HCEC 1CT (cell line): ENCODE measurements at regions not wholly inside any gene's neighbourhood (a gene's known extent, or its start where the extent isn't known, plus 50 kb on each side); places are given as distances from the start of the nearest gene placed in this dataset.
A peak's percentile ranks its signal among the peaks of the same experiment; 100 is the strongest.

Source experiments
- DNase-seq: peaks from one replicate; pipeline ENCODE4 v3.0.0-alpha.2; 2017

DNA sequence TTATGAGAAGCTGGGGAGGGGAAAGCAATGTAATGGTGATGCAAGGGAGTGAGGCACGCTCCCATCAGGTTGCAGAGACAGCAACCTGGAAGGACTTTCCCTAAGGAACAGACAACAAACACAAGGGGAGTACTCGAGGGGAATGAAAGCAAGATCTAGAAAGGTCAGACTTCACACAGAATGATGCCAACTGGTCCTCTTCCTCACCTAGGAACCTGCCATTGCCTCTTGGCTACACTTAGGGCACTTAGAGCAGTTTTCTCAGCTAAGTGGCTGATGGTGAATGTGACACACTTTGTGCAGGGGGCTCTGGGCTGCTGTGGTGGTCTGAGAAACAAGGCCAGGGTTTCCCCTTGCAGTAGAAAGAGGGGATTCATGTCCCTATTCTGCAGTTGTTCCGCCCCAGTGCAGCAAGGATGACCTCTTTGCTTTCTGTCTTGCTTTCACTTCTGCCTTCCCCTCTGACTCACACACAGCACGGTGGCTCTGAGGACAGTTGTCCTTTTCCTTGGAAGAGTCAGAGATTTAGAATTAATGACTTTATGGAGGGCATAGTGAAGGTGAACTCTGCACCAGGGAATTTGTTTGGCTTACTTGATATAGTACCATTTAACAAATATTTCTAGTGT lies 394.0 kb upstream of the KLF4 start:
- DNase-seq, result no peak

DNA sequence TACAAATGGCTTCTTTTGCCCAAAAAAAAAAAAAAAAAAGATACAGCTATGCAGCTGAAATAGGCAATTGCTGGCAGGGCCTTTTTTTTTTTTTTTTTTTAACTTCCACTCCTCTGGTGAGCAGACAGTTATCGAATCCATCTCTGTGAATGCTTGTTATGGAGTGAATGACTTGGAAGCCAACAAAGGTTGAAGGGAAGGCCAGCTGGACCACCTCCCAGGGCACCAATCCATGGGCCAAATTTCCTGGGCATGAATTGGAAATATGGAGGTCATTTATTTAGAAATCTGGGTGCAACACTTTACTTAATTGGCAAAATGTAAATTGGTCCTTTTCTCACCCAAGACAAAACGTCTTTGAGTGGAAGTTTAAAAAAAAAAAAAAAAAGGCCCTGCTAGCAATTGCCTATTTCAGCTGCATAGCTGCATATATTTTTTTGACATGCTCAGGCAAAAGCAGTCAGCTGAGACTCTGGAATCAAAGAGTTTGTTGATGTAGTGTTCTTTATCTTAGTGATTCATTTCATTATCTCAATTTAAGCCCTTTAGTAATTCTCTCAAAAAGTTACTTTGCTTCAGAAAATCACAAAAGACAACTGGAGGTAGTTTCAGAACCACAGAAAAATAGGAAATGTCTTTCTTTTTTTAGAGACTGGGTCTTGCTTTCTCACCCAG lies 392.2 kb upstream of the KLF4 start:
- DNase-seq, result no peak

DNA sequence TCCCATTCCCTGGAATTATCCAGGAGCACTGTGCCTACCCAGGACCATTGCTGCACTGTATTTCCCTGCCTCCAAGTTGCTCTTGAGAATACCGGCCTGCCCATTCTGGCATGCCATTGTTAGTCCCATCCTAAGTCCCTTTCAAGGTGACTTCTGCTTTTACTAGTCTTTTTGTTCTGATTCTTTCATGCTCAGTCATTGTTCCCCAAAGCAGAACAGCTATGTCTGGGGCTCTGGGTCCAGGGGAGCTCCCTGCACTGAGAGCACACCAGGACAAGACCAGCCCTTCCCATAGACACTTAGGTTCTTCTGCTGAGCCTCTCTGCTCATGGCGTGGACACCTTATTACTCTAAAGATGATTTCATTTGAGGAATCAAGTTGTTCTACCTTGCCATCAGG lies 388.9 kb upstream of the KLF4 start:
- no peak for DNase-seq

DNA sequence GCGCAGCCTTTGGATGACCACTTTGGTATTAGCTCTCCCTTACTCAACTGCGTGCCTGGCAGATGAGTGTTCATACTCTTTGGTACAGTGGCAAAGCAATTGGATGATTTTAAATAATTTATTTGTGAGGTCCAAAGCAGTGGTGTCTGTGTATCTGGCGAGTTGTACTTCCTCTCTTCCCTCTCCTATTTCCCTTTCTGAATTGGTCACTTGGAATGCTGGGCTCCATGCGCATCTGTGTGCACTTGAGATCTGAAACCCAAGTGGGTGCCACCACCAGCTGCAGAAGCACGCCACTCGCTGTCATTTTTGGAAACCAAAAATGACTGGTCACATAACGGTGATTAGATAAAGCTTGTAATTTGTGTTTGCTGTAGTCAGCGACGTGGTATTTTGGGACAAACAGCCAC lies 386.0 kb upstream of the KLF4 start:
- DNase-seq, result peak; percentile 18

DNA sequence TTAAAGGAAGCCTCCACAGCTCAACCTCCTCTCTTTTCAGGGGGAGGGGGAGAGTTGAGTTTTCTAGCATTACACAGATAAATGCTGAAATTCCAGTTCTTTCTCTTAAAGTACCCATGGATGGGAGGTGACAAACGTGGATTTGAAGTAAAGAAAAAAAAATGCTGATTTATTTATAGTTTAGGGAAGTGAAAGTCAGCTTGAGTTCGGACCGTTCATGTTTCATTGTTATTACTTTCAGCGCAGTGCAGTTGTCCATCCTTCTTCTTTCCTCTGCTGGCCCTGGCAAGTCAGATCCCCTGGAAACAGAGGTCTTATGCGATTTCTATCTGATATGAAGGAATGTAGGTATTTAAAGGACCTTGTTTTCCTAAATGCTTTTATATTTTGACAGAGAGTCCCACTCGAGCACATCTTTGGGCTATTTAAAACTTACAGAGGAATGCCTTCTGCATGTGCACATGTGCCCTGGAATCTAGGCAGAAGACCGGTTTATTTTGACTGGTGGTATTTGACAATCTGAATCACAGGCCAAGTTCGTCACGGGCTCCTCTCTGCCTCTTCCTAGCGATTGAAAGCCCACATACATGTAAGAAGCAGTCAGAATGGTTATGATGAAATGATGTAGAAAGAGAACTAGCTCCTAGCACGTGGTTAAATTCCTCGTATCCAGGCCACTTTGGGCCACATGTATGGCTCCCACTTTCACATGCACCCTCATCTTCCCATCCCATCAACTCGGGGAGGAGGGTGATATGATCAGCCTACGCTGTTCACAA lies 385.2 kb upstream of the KLF4 start:
- DNase-seq, result no peak

DNA sequence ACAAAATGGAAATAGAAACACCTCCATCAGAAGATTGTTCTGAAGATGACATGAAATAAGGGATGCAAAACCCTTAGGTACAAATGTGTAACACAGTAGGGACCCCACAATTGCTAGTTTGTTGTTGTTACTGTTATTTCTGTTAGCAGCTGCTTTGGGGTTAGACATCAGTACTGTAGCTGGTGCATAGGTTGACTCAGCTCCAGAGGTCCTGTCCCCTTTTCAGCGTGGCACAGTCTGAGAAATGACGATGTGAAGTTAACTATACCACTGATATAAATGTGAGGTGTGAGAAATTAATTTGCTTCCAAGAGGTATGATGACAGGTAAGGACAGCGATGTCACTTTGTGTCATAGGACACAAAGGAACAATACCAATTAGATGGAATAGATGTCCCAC lies 384.6 kb upstream of the KLF4 start:
- DNase-seq, result no peak

DNA sequence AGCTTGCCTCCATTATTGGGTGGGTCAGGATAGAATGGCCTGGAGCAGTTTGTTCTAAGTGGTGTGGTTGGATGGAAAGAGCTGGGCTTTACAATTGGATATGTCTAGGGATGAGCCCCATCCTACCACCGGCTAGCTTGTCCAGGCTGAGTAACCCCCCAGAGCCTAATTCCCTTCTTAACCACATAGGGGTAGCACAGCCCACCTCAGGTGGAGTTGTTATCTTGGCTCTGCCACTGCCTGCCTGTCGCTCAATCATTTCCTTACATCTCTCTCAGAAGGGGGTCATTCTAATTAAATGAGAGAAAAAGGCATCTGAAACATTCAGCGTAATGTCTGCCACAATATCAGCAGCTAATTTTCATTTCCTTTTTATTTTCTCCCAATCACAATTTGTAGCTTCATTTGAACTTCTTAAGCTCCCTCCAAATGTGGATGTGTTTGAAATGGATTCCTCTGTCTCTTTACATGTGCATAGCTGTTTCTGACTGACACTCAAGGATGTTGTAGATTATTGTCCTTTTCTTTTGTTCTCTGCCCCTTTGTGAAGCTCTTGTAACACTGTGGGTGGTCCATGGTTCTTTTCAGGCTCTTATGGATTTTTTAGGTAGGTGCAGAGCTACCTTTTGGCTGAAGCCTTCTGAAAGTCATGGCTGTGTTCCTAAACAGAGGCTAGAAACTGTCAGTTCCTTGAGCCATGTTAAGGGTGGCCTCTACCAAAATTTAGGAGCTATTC lies 383.1 kb upstream of the KLF4 start:
- DNase-seq, result no peak

DNA sequence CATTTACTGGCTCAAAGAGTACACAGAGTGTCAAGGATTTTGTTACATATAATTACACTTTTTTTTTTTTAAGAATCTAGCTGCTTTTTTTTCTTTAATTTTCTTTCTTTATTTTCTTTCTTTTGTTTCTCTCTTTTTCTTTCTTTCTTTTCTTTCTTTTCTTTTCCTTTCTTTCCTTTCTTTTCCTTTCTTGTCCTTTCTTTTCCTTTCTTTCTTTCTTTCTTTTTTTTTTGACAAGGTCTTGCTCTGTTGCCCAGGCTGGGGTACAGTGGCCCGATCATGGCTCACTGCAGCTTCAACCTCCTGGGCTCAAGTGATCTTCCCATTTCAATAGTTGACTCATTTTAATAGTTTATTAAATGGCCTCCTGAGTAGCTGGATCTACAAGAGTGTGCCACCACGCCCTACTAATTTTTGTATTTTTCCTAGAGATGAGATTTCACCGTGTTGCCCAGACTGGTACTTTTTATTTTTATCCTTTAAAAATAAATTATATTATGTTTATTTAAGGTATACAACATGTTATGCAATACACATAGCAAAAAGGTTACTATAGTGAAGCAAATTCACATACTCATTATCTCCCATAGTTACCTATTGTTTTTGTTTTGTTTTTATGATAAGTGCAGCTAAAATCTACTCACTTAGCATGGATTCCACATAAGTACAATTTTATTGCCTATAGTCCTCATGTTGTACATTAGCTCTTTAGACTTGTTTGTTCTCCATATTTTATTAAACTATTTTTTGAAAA lies 381.5 kb upstream of the KLF4 start:
- no peak for DNase-seq

DNA sequence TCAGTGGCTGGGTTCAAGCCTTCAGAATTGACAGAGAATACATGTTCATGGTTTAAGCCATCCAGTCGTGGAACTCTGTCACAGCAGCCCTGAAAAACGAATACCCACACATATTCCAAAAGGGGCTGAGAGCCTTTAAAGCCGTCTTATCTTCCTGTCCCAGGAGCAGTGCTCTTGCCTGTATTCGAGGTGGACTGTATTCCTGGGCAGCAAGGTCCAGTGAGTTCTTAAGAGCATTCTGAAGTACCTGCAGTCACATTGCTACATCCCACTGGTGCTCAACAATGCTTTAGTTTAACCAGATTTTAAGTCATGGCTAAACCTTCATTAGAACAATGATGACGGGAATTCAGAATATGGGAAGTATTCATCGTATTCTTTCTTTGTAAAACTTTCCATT lies 380.7 kb upstream of the KLF4 start:
- no peak for DNase-seq

DNA sequence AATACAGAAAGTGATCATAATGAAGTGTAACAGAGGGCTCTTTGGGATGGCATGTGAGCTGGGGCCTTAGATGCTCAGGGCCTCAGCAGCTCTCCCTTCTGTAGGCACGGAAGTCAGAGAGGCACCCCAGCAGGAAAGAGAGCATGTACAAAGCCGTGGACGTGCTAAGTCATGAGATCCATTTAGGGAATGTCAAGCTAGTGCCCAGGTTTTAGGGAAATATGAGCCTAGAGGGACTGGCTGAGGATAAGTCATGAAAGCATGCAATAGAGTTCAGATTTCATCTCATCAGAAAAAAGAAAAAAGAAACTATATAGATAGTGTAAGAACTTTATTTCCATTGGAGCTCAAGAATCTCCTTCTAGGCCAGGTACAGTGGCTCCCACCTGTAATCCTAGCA lies 379.5 kb upstream of the KLF4 start:
- DNase-seq, result no peak

DNA sequence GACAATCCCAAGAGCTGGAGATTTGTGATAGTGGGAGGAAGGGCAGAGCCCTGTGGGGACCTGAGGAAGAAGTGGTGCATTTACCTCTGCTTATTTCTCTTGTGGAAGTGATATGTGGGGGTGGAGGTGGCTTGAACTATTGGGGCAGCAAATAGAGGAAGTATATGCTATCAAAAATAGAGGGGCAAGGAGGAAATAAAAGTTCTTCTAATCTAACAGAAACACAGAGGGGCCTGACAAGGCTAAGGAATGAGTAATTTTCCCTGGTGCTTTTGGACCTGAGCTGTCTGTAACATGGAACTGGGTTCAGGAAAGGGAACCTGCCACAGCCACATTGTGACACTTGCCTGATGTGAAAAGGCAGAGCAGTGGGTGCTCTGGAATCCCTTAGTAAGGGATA lies 378.6 kb upstream of the KLF4 start:
- DNase-seq, result no peak

DNA sequence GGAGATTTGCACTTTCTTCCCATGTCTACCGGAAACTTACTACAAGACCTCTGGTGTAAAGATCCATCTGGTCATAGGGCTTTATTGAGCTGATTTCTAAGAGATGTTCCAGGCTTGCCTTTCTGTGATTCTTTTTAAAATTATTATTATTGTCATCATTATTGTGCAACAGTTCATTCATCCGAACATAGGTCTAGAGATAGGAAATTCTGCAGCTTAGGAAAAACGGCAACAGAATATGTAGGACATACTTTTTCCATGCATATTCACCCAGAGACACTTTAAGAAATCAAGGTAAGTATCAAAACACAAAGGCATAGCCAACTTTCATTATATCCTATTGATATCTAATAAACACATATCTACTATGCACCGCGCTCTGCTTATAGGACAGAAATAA lies 378.2 kb upstream of the KLF4 start:
- DNase-seq, result no peak

DNA sequence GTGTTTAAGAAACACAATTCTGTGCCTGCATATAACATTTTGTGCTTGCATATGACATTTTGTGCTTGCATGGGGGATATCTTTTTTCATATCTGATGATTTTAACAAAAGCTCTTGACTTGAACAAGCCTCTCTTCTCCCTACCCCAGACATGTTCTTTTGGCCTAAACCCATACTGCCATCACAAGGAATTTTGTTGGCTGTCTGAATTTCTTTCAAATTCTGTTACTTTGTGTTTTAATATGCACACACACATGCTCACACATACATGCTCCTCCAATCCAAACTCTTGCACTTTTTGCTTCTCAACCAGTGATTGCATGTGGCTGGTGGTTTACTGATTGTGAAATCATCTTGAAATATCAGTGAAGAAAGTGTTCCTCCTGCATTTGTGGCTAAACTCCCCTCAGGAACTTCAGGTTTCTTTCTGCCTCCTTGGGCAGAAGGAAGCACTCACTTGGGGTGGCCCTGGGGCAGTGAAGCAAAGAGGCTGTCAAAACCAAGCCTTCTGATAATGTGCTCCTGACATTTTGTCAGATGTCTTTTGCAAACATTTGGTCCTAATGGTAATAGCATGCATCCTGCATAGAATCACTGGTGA lies 377.2 kb upstream of the KLF4 start:
- DNase-seq, result no peak

DNA sequence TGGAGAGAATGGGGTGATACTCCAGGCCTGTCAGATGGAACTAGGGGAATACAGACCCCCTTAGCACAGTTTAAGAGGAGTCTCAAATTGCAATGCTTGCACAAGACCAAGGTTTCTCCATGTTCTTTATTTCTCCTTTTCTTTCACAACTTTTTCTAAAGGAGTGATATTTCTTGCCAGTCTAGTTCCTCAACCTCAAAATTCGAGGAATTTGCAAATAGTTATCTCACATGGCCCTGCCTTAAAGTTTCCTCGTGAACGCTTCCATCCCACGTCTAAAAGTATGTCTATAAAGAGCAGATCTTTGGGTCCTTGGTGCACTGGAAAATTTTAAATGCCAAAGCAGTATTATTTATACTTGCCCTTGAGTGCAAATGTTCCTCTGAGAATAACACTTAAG lies 373.8 kb upstream of the KLF4 start:
- DNase-seq, result no peak

DNA sequence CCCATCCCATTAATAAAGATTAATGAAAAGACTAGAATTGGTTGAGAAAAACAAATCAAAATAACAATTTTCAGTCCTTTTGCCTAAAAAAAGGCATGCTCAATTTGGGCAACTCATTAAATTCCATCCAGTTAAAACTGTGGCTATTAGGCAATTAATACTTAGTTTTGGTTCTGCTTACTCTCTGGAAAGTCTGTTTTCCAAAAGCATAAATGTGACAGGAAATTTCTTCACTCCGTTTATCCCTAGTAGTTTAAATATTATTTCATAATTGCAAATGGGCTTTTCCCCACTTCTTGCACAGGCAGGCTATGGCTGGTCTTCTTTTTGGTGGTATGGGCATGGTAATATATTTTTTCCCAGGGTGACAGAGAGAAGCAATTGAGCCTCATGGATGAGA lies 373.3 kb upstream of the KLF4 start:
- DNase-seq, result no peak

DNA sequence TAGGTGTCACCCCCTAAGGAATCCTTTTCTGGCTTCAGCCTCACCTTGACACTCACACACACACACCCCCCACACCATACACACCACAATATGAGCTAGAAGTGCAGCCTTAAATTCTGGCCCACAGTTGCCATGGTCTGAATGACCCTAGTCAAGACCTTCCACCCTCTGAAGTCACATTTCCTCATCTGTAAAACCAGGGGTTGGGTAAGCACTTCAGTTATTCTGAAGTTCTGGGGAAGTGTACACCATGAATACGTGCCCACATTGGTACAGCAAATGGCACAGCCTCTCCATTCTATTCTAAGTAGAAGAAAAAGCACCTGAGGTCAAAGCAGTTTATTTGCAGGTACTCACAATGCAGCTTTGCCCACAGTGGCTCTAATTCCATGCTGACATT lies 372.8 kb upstream of the KLF4 start:
- DNase-seq, result no peak

DNA sequence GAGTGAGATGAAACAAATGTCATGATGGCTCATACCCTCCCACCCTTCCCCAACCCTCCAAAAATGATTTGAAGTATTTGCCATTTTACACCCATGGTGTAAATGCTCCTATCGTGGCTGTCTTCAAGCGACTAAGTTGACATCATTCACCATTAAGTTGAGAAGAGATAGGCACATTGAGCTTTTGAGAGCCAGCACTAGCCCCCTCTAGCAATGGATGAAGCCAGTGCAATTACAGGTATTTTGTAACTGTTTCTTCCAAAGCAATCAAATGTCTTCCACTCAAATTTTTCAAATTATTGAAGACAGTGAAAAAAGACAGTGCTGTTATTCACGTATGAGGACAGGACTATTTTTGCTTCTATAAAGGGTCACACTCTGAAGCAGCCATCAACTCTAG lies 371.5 kb upstream of the KLF4 start:
- no peak for DNase-seq

DNA sequence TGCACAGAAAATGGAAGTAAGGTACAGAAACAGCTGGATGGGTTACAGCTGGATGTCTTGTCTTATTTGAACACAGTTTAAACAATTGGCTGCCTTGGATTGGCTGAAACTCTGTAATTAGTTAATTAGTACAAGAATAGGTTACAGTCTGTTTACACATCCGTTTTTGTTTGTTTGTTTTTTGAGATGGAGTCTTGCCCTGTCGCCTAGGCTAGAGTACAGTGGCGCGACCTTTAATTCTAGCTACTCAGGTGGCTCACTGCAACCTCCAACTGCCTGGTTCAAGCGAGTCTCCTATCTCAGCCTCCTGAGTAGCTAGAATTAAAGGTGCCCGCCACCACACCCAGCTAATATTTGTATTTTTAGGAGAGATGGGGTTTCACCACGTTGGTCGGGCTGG lies 368.7 kb upstream of the KLF4 start:
- no peak for DNase-seq

DNA sequence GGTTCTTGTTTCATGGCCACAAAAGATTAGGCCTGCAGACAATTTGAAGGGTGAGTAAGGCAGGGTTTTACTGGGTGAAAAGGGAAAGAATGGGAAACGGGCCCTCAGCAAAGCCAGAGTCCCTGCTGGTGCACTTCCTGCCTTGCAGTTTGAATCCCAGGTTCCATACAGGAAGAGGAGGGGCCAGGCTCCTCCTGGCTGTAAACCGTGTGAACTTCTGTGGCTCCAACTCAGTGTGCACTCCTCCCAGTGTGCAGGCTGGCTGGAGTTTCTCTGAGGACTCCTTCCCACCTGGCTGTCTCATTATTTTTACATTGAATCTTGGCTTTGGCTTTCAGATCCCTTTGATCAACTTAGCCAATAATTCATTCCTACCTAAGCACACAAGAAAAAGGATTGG lies 367.1 kb upstream of the KLF4 start:
- no peak for DNase-seq

DNA sequence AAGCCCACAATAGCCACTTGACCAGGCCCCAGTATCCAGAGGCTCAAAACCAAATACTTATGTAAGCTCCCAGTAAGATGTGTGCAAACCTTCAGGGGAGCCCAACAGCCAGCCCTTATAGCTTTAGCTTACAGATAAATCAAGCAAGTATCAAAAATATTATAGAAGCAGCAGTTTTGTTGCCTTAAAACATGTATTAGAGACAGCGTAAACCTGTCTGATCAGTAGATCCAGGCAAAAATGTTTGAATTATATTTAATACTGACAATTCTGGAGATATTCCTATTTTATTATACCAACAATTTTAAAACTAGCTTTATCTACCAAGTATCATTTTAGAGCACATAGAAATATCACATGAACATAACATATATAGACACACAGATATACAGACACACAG lies 365.6 kb upstream of the KLF4 start:
- no peak for DNase-seq

DNA sequence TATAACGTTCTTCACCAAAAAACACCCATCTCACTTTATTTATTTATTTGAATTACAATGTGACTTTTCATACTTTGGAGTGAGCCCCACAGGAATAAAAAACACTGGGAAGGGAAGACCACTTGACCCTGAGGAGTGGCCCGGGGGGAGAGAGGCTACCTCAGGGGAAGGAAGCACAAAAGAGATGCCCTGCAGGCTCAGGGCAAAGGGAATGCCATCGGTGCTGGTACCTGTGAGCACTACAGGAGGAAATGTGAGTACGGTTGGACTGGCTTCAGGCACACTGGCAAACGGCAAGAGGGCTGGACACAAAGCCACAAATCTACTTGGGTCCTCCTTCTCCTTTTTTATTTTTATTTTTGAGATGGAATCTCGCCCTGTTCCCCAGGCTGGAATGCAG lies 363.9 kb upstream of the KLF4 start:
- no peak for DNase-seq

DNA sequence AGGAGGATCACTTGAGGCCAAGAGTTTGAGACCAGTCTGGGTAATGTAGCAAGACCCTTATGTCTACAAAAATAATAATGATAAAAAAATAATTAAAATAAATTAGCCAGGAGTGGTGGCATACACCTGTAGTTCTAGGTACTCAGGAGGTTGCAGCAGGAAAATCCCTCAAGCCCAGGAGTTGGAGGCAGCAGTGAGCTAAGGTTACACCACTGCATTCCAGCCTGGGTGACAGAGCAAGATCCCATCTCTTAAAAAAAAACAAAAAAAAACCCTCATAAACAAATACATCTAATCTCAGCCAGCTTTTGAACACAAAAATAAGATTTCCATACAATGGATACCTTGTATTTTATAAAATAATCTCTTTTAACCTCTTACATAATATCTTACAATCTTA lies 363.3 kb upstream of the KLF4 start:
- no peak for DNase-seq

DNA sequence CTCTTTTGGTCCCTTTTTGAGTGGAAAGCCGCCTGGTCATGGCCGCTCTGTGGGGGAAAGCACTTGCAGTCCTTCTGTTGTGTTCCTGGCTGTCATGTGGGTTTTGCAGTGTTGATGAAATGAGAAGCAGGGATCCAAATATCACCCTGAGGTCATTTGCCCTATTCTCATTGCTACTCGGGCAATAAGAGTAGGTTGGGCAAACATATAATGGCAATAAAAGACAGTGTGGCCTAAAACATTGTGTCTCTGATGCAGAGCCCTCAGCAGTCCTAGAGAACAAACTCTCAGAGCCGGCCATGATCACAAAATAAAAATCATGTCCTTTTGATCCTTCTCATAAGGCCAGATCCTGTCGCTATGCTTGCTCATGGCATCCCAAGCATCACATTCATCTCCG lies 361.1 kb upstream of the KLF4 start:
- DNase-seq, result no peak
